ENCODE measurements at regions not wholly inside any gene's neighbourhood (a gene's known extent, or its start where the extent isn't known, plus 50 kb on each side); places are given as distances from the start of the nearest gene placed in this dataset.

GRCh38 chr13:108496362-108497210, 132.8 kb upstream of the MYO16 start:
- no TSS peak for BruUV-seq (replicated peaks)

More at GRCh38 chr13:108496362-108497210, 132.8 kb upstream of the MYO16 start:
- CTCF ChIA-PET, result no interaction called here
- Histone ChIP-seq H3K79me2 (ENCODE audit: insufficient read depth, low read length) (no peaks in the 10 kb centered on the region), H3K4me3 (replicated peaks in 1 of 2; ENCODE audit: low read depth in 1 of 2, low read length in 2 of 2) (no peak overlapping the region), H3K4me2 (ENCODE audit: low read length) (no peak overlapping the region), H3K4me1 (ENCODE audit: control insufficient read depth in 1 of 2, insufficient read depth in 2 of 2, low read length in 2 of 2) (no peaks in the 10 kb centered on the region), H3K9ac (ENCODE audit: low read length) (no peak overlapping the region), H2AFZ (ENCODE audit: low read depth, low read length, poor library complexity, severe bottlenecking) (no peak overlapping the region), H3K27ac (ENCODE audit: low read depth, low read length) (no peak overlapping the region), H3K36me3 (ENCODE audit: control insufficient read depth in 1 of 2, insufficient read depth in 2 of 2, low read length in 2 of 2) (no peaks in the 10 kb centered on the region), H3K27me3 (ENCODE audit: insufficient read depth, low read length) (no peaks in the 10 kb centered on the region), H4K20me1 (ENCODE audit: insufficient read depth) (no peaks in the 10 kb centered on the region), H3K9me3 (ENCODE audit: control insufficient read depth in 1 of 2, insufficient read depth in 1 of 2, low read depth in 1 of 2, low read length in 2 of 2) (no peaks in the 10 kb centered on the region), H3K9me2 (ENCODE audit: insufficient read depth) (no peaks in the 10 kb centered on the region)
- intact Hi-C loops (cut with micrococcal nuclease), result no loop called here
- ATAC-seq (no peak), DNase-seq (ENCODE audit: low read depth, low spot score) (no peak)
- RAD21 ChIA-PET (ENCODE audit: low non-redundant PET in 1 of 2, low total read pairs in 2 of 2, uncharacterized antibody in 2 of 2, unreplicated experiment in 2 of 2), result interaction anchor here in 1 of 2 experiments (0.7 kb wide), 1 partner anchor 37 kb away, joined by 3 read pairs; no protein-coding TSS in a partner anchor
- TF ChIP-seq SIN3A (IDR thresholded peaks at IDR 0.05; ENCODE audit: low read depth), result no peak
- TF ChIP-seq CTCF (IDR thresholded peaks at IDR 0.05 in 2 of 3, conservative IDR thresholded peaks at IDR 0.05 in 1 of 3; ENCODE audit: borderline replicate concordance in 1 of 3, insufficient read depth in 1 of 3, low read depth in 2 of 3, low read length in 2 of 3), result no peak
- TF ChIP-seq EZH2phosphoT487 (IDR thresholded peaks at IDR 0.05; ENCODE audit: borderline replicate concordance), result no peak
- TF ChIP-seq POLR2A (IDR thresholded peaks at IDR 0.05; ENCODE audit: borderline replicate concordance, extremely low read depth, insufficient read depth, insufficient read length), result no peak
- no peak for TF ChIP-seq ZNF274 (IDR thresholded peaks at IDR 0.05; ENCODE audit: low read depth, low read length)
- no peak for TF ChIP-seq EZH2 (IDR thresholded peaks at IDR 0.05)
- no peak for TF ChIP-seq SP1 (IDR thresholded peaks at IDR 0.05; ENCODE audit: low read depth)
- TF ChIP-seq CBX3 (IDR thresholded peaks at IDR 0.05; ENCODE audit: low read depth), result no peak
- POLR2A ChIA-PET, result no interaction called here

Measured in HCT116 (cell line).